Medulla oblongata (tissue), 1 donor: ENCODE measurements at regions not wholly inside any gene's neighbourhood (a gene's known extent, or its start where the extent isn't known, plus 50 kb on each side); places are given as distances from the start of the nearest gene placed in this dataset.

Experiments used
- DNase-seq: peaks from one replicate; pipeline ENCODE4 v3.0.0-alpha.2; 2015; ENCODE audit errors: extremely low spot score

GRCh38 chr2:16173893-16174692 lies 233.7 kb downstream of the MYCN start:
- DNase-seq, result no peak

- DNase-seq, result no peak
Measured at GRCh38 chr2:16172324-16173175, 232.2 kb downstream of the MYCN start.

GRCh38 chr2:16171425-16171920 lies 231.1 kb downstream of the MYCN start:
- DNase-seq, result no peak

GRCh38 chr2:16170675-16171424 lies 230.5 kb downstream of the MYCN start:
- DNase-seq, result no peak

GRCh38 chr2:16169381-16169960 lies 229.1 kb downstream of the MYCN start:
- no peak for DNase-seq

- no peak for DNase-seq
Measured at GRCh38 chr2:16168506-16169264, 228.3 kb downstream of the MYCN start.

- no peak for DNase-seq
Measured at GRCh38 chr2:16167870-16168426, 227.6 kb downstream of the MYCN start.

GRCh38 chr2:16167451-16167861 lies 227.1 kb downstream of the MYCN start:
- no peak for DNase-seq

GRCh38 chr2:16166327-16166981 lies 226.1 kb downstream of the MYCN start:
- no peak for DNase-seq

- DNase-seq, result no peak
Measured at GRCh38 chr2:16165518-16166326, 225.4 kb downstream of the MYCN start.

GRCh38 chr2:16162491-16163040 lies 222.2 kb downstream of the MYCN start:
- no peak for DNase-seq

- no peak for DNase-seq
Measured at GRCh38 chr2:16161768-16162490, 221.6 kb downstream of the MYCN start.

GRCh38 chr2:16161085-16161565 lies 220.8 kb downstream of the MYCN start:
- DNase-seq, result no peak

GRCh38 chr2:16160281-16161084 lies 220.1 kb downstream of the MYCN start:
- DNase-seq, result no peak

GRCh38 chr2:16156411-16156810 lies 216.1 kb downstream of the MYCN start:
- no peak for DNase-seq

- no peak for DNase-seq
Measured at GRCh38 chr2:16155766-16156165, 215.4 kb downstream of the MYCN start.

- DNase-seq, result no peak
Measured at GRCh38 chr2:16155366-16155765, 215.0 kb downstream of the MYCN start.
